Lower leg skin (tissue), 4 donors: ENCODE measurements at regions not wholly inside any gene's neighbourhood (a gene's known extent, or its start where the extent isn't known, plus 50 kb on each side); places are given as distances from the start of the nearest gene placed in this dataset.

Experiments
- DNase-seq, 2 donors: peaks; one replicate each; pipeline ENCODE4 v3.0.0-alpha.2; 2019; ENCODE audit warnings: low spot score in 2 of 2
- H3K4me3 ChIP-seq: fragments of 200-600 bp; sonication (generic); 2 replicates; pipeline ENCODE4 v1.5.1; 2017; ENCODE audit warnings: mild to moderate bottlenecking, low read depth; ENCODE audit not compliant: poor library complexity, severe bottlenecking
- CTCF ChIP-seq, 3 donors: fragments of 450-650 bp; IDR thresholded peaks; one replicate each; pipeline ENCODE4 v1.5.1; 2016; ENCODE audit warnings: antibody characterized with exemption in 3 of 3, mild to moderate bottlenecking in 3 of 3, moderate library complexity in 2 of 3
- POLR2A ChIP-seq, 2 donors: fragments of 450-650 bp; IDR thresholded peaks; one replicate each; pipeline ENCODE4 v1.6.1; 2016 to 2017; ENCODE audit warnings: antibody characterized with exemption in 2 of 2, mild to moderate bottlenecking in 1 of 2, moderate library complexity in 1 of 2
- WGBS, 2 donors: methylation state at CpG; one replicate each; pipeline ENCODE4 v1.1.5; 2018; 5-methylcytosine and 5-hydroxymethylcytosine counted together
- intact Hi-C: fragments of 100-400 bp; cut with DNase I; formaldehyde crosslinking; loops from one replicate; pipeline ENCODE4 v1.15.0; 2023; ENCODE audit warnings: low total_unique reads

DNA sequence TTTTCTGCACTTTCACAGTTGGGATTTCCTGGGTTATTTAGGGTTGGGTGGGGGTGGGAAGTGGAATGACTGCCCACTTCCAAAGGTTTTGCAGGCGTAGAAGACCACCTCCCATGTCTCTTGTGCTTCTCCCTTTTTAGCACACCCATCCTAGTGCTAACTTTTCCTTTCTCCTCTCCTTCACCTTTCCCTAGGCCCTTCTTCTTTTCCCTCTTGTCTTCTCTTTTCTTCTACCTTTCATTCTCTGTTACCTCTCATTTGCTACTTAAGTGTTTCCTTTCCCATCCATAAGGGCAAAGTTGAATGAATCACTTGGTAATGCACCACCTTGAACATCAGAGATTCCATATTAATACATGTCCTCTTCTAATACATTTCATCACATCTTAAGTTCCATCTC is 105.0 kb upstream of the ZNF184 start:
- DNase-seq, result no peak
- no peak overlapping the region for H3K4me3 ChIP-seq
- WGBS, 2 donors, result 59 to 71% methylated on average over 1 of the region's 1 CpG
- intact Hi-C loops, result no loop called here
- no peak for TF ChIP-seq POLR2A (IDR thresholded peaks at IDR 0.05)
- TF ChIP-seq CTCF (IDR thresholded peaks at IDR 0.05), result no peak

GRCh38 chr6:27575594-27576361 is 102.9 kb upstream of the ZNF184 start:
- intact Hi-C loops, result no loop called here
- TF ChIP-seq POLR2A (IDR thresholded peaks at IDR 0.05) (no peak), CTCF (IDR thresholded peaks at IDR 0.05) (no peak)
- H3K4me3 ChIP-seq, result no peak overlapping the region

DNA sequence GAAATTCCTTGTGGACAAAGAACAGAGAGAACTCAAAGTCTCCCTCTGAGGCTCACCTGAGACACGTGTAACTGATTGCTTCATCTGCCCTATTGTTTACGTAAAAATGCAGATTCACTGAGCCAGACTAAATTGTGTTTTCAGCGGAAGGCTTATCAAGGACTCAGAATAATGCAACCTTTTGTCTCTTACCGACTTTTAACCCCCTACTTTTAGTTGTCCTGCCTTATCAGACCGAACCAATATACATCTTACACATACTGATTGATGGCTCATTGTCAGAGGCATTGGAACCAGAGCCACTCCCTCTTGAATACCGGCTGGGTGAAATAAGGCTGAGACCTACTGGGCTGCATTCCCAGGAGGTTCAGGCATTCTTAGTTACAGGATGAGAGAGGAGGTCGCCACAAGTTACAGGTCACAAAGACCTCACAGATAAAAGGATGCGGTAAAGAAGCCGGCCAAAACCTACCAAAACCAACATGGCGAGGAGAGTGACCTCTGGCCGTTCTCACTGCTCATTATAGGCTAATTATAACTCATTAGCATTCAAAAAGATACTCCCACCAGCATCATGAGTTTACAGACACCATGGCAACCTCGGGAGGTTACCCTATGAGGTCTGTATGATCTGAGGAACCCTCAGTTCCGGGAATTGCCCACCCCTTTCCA is 95.5 kb upstream of the ZNF184 start:
- intact Hi-C loops, result no loop called here
- no peak overlapping the region for H3K4me3 ChIP-seq
- 42 to 46% methylated on average over 13 of the region's 13 CpGs for WGBS, 2 donors
- no peak for TF ChIP-seq POLR2A (IDR thresholded peaks at IDR 0.05)
- TF ChIP-seq CTCF (IDR thresholded peaks at IDR 0.05), result no peak
- no peak for DNase-seq

More at GRCh38 chr6:27575594-27576361, 102.9 kb upstream of the ZNF184 start:
- 74% methylated on average over 10 of the region's 10 CpGs for WGBS, 2 donors
- DNase-seq, result no peak

- TF ChIP-seq CTCF (IDR thresholded peaks at IDR 0.05) (no peak), POLR2A (IDR thresholded peaks at IDR 0.05) (no peak)
- no peak for DNase-seq
- no peak overlapping the region for H3K4me3 ChIP-seq
- intact Hi-C loops, result no loop called here
- WGBS, 2 donors, result 6% methylated on average over 41 of the region's 41 CpGs
Observed at GRCh38 chr6:27565839-27566779, 93.2 kb upstream of the ZNF184 start.

DNA sequence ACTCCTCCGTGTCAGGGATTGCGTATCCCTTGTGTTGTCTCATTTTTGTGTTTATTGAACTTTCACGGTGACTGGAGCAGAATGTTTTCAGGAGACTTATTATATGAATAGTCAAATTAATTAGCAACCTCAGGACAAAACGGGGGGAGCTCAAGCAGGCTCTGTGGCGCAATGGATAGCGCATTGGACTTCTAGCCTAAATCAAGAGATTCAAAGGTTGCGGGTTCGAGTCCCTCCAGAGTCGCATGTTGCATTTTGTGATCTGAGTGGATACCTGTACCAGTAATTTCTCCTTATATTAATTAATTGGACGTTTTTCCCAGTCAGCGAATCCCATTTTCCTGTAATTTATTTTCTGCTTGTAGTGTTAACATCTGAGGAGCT is 89.1 kb upstream of the ZNF184 start:
- WGBS, 2 donors, result 25 to 30% methylated on average over 11 of the region's 11 CpGs
- H3K4me3 ChIP-seq, result no peak overlapping the region
- intact Hi-C loops, result no loop called here
- DNase-seq, result no peak
- TF ChIP-seq CTCF (IDR thresholded peaks at IDR 0.05) (no peak), POLR2A (IDR thresholded peaks at IDR 0.05) (no peak)
